ENCODE measurements at regions not wholly inside any gene's neighbourhood (a gene's known extent, or its start where the extent isn't known, plus 50 kb on each side); places are given as distances from the start of the nearest gene placed in this dataset.
A peak's percentile ranks its signal among the peaks of the same experiment; 100 is the strongest.

GRCh38 chr3:87426918-87427317, 150.5 kb upstream of the POU1F1 start:
- DNase-seq (ENCODE audit: low read depth, low spot score) (peak; percentile 55), FAIRE-seq (no peak)
- ChIA-PET CTCF (interaction anchor here (1.0 kb wide), 1 partner anchor 76 kb away, joined by 3 read pairs; no protein-coding TSS in a partner anchor), POLR2A (no interaction called here)
- Histone ChIP-seq H3K27me3 (ENCODE audit: control insufficient read depth in 2 of 2, insufficient read depth in 2 of 2, low read length in 2 of 2) (no peaks in the 10 kb centered on the region), H3K9ac (replicated peaks; ENCODE audit: extremely low read depth, insufficient read depth, low read length) (no peak overlapping the region), H3K4me1 (ENCODE audit: control insufficient read depth, extremely low read depth, insufficient read depth, low read length) (no peaks in the 10 kb centered on the region), H3K79me2 (ENCODE audit: control insufficient read depth, insufficient read depth, low read length) (no peaks in the 10 kb centered on the region), H3K9me1 (replicated peaks; ENCODE audit: control insufficient read depth, extremely low read depth, insufficient read depth, low read length) (no peaks in the 10 kb centered on the region), H3K9me3 (replicated peaks; ENCODE audit: control insufficient read depth, insufficient read depth, low read length) (no peaks in the 10 kb centered on the region), H2AFZ (ENCODE audit: low read depth, low read length) (no peak overlapping the region), H3K27ac (ENCODE audit: insufficient read depth, low read depth, low read length) (no peak overlapping the region), H3K4me2 (ENCODE audit: insufficient read depth, low read length) (no peak overlapping the region), H3K4me3 (replicated peaks in 1 of 3; ENCODE audit: insufficient read depth in 1 of 3, low read depth in 1 of 3, low read length in 3 of 3) (no peak overlapping the region), H4K20me1 (replicated peaks; ENCODE audit: control insufficient read depth, extremely low read depth, insufficient read depth, low read length) (no peaks in the 10 kb centered on the region), H3K36me3 (ENCODE audit: control insufficient read depth in 2 of 2, extremely low read depth in 1 of 2, insufficient read depth in 2 of 2, low read length in 2 of 2) (no peaks in the 10 kb centered on the region)
- TF ChIP-seq FOS (IDR thresholded peaks at IDR 0.05; ENCODE audit: borderline replicate concordance, insufficient read depth, low read length) (peak; percentile 11), MAX (IDR thresholded peaks at IDR 0.05; ENCODE audit: insufficient read depth, insufficient read length) (no peak)
- dilution Hi-C loops (cut with MboI; ENCODE audit: extremely low pct_ligation_motif_present, low sequenced_read_pairs) = no loop called here
- no TSS peak for BruUV-seq (replicated peaks)
- intact Hi-C loops (cut with micrococcal nuclease) = no loop called here

DNA sequence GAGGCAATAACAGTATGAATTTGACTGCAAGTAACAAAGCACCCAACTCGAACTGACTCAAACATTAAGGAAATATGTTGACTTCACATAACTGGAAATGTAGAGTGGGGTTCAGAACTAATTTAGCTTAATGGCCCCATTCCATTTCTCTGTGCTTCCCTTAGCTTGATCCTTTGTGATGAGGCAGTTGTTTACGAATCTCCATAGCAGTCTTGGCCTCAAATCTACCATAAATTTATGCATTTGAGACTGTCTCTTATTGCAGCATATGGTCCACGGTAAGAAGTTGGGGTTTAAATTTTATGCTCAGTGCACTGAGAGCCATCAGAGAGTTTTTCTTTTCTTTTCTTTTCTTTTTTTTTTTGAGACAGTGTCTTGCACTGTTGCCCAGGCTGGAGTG, 148.7 kb upstream of the POU1F1 start:
- H3K4me3 ChIP-seq (replicated peaks in 1 of 3; ENCODE audit: insufficient read depth in 1 of 3, low read depth in 1 of 3, low read length in 3 of 3) = no peak overlapping the region
- dilution Hi-C loops (cut with MboI; ENCODE audit: extremely low pct_ligation_motif_present, low sequenced_read_pairs) (no loop called here), intact Hi-C loops (cut with micrococcal nuclease) (no loop called here)
- ChIA-PET POLR2A (no interaction called here), CTCF (no interaction called here)
- no peaks in the 10 kb centered on the region for H4K20me1 ChIP-seq (replicated peaks; ENCODE audit: control insufficient read depth, extremely low read depth, insufficient read depth, low read length)
- DNase-seq (ENCODE audit: low read depth, low spot score) = no peak
- no peaks in the 10 kb centered on the region for H3K36me3 ChIP-seq (ENCODE audit: control insufficient read depth in 2 of 2, extremely low read depth in 1 of 2, insufficient read depth in 2 of 2, low read length in 2 of 2)
- H3K9ac ChIP-seq (replicated peaks; ENCODE audit: extremely low read depth, insufficient read depth, low read length) = no peak overlapping the region
- TF ChIP-seq JUN (IDR thresholded peaks at IDR 0.05; ENCODE audit: borderline replicate concordance, insufficient read depth, insufficient read length, low read depth) = no peak
- TF ChIP-seq EZH2 (IDR thresholded peaks at IDR 0.05; ENCODE audit: borderline replicate concordance, low read depth, low read length, severe bottlenecking) = no peak
- TF ChIP-seq MYC (IDR thresholded peaks at IDR 0.05; ENCODE audit: low read depth, low read length) = no peak
- TF ChIP-seq FOS (IDR thresholded peaks at IDR 0.05; ENCODE audit: borderline replicate concordance, insufficient read depth, low read length) = no peak
- TF ChIP-seq POLR2A (IDR thresholded peaks at IDR 0.05; ENCODE audit: low read depth, low read length) = no peak
- TF ChIP-seq MAX (IDR thresholded peaks at IDR 0.05; ENCODE audit: insufficient read depth, insufficient read length) = no peak
- TF ChIP-seq POLR2AphosphoS5 (IDR thresholded peaks at IDR 0.05; ENCODE audit: insufficient read depth, low read depth, low read length) = no peak
- TF ChIP-seq CTCF (IDR thresholded peaks at IDR 0.05; ENCODE audit: extremely low read depth in 1 of 2, insufficient read depth in 1 of 2, low read depth in 1 of 2, low read length in 2 of 2) = no peak
- TF ChIP-seq GATA2 (IDR thresholded peaks at IDR 0.05; ENCODE audit: insufficient read depth, insufficient read length, low read depth, low read length) = no peak
- no peaks in the 10 kb centered on the region for H3K9me1 ChIP-seq (replicated peaks; ENCODE audit: control insufficient read depth, extremely low read depth, insufficient read depth, low read length)
- no peak overlapping the region for H3K27ac ChIP-seq (ENCODE audit: insufficient read depth, low read depth, low read length)
- FAIRE-seq = no peak
- no peaks in the 10 kb centered on the region for H3K4me1 ChIP-seq (ENCODE audit: control insufficient read depth, extremely low read depth, insufficient read depth, low read length)
- H3K9me3 ChIP-seq (replicated peaks; ENCODE audit: control insufficient read depth, insufficient read depth, low read length) = no peaks in the 10 kb centered on the region
- no peak overlapping the region for H2AFZ ChIP-seq (ENCODE audit: low read depth, low read length)
- no TSS peak for BruUV-seq (replicated peaks)
- H3K4me2 ChIP-seq (ENCODE audit: insufficient read depth, low read length) = no peak overlapping the region
- H3K79me2 ChIP-seq (ENCODE audit: control insufficient read depth, insufficient read depth, low read length) = no peaks in the 10 kb centered on the region
- no peaks in the 10 kb centered on the region for H3K27me3 ChIP-seq (ENCODE audit: control insufficient read depth in 2 of 2, insufficient read depth in 2 of 2, low read length in 2 of 2)
